Panc1 (cell line): ENCODE measurements at regions not wholly inside any gene's neighbourhood (a gene's known extent, or its start where the extent isn't known, plus 50 kb on each side); places are given as distances from the start of the nearest gene placed in this dataset.

Experiments
- POLR2AphosphoS5 ChIP-seq: IDR thresholded peaks from 2 replicates; pipeline ENCODE4 v1.6.1; 2012; ENCODE audit warnings: mild to moderate bottlenecking, low read depth, low read length, moderate library complexity
- REST ChIP-seq, 2 experiments: IDR thresholded peaks; 2 replicates each; pipeline ENCODE4 v1.6.1; 2011 to 2012; ENCODE audit warnings: low read depth in 2 of 2, control low read depth in 1 of 2, low read length in 1 of 2, mild to moderate bottlenecking in 1 of 2, moderate library complexity in 1 of 2; ENCODE audit not compliant: insufficient read depth in 1 of 2
- TCF7L2 ChIP-seq: IDR thresholded peaks from 2 replicates; pipeline ENCODE4 v1.6.1; 2011; ENCODE audit warnings: mild to moderate bottlenecking, low read depth, low read length, inconsistent platforms
- TF ChIP-seq, protein P1 (sequence below): fragments of 450-650 bp; IDR thresholded peaks from 2 replicates; pipeline ENCODE4 v1.5.1; 2017; ENCODE audit warnings: mild to moderate bottlenecking

GRCh38 chr1:47517946-47518345 lies 80.1 kb downstream of the FOXD2 start:
- no peak for TF ChIP-seq POLR2AphosphoS5
- TF ChIP-seq, protein P1, sequence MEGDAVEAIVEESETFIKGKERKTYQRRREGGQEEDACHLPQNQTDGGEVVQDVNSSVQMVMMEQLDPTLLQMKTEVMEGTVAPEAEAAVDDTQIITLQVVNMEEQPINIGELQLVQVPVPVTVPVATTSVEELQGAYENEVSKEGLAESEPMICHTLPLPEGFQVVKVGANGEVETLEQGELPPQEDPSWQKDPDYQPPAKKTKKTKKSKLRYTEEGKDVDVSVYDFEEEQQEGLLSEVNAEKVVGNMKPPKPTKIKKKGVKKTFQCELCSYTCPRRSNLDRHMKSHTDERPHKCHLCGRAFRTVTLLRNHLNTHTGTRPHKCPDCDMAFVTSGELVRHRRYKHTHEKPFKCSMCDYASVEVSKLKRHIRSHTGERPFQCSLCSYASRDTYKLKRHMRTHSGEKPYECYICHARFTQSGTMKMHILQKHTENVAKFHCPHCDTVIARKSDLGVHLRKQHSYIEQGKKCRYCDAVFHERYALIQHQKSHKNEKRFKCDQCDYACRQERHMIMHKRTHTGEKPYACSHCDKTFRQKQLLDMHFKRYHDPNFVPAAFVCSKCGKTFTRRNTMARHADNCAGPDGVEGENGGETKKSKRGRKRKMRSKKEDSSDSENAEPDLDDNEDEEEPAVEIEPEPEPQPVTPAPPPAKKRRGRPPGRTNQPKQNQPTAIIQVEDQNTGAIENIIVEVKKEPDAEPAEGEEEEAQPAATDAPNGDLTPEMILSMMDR, result no peak
- TF ChIP-seq REST (IDR thresholded peaks at IDR 0.05; ENCODE audit: insufficient read depth in 1 of 2, low read depth in 2 of 2, low read length in 1 of 2), result no peak
- no peak for TF ChIP-seq TCF7L2
